Breast epithelium (tissue), 3 donors: ENCODE measurements at regions not wholly inside any gene's neighbourhood (a gene's known extent, or its start where the extent isn't known, plus 50 kb on each side); places are given as distances from the start of the nearest gene placed in this dataset.

ENCODE experiments used
- CTCF ChIP-seq, 3 donors: fragments of 450-650 bp; IDR thresholded peaks; one replicate each; pipeline ENCODE4 v1.5.1; 2016 to 2017; ENCODE audit warnings: antibody characterized with exemption in 3 of 3, mild to moderate bottlenecking in 3 of 3, moderate library complexity in 3 of 3
- POLR2AphosphoS5 ChIP-seq, 3 donors: sonication (generic); formaldehyde crosslinking; IDR thresholded peaks; one replicate each; pipeline ENCODE4 v1.6.1; 2017; ENCODE audit warnings: antibody characterized with exemption in 3 of 3

- TF ChIP-seq POLR2AphosphoS5 (IDR thresholded peaks at IDR 0.05): no peak
- TF ChIP-seq CTCF (IDR thresholded peaks at IDR 0.05): no peak
Observed at GRCh38 chr10:113985297-113985844, 58.3 kb upstream of the ADRB1 start.
